GM12864 (cell line): ENCODE measurements at regions not wholly inside any gene's neighbourhood (a gene's known extent, or its start where the extent isn't known, plus 50 kb on each side); places are given as distances from the start of the nearest gene placed in this dataset.
"Not testable (repeated sequence)": the region's sequence is repeated elsewhere in the genome, so short reads cannot be mapped to it uniquely, and the experiment has no call there.

Source experiments
- DNase-seq: peaks from one replicate; pipeline ENCODE4 v3.0.0-alpha.2; 2011; ENCODE audit warnings: low read depth
- H3K4me3 ChIP-seq: 2 replicates; pipeline ENCODE4 v1.5.1; 2011; ENCODE audit warnings: mild to moderate bottlenecking, low read depth, low read length, control low read depth
- TF ChIP-seq, protein P1 (sequence below): IDR thresholded peaks from 2 replicates; pipeline ENCODE4 v1.5.1; 2011; ENCODE audit warnings: low read depth, mild to moderate bottlenecking, moderate library complexity, low read length, control low read depth, inconsistent platforms; ENCODE audit errors: missing control alignments

GRCh38 chr7:86995052-86995725, 64.3 kb downstream of the ELAPOR2 start:
- TF ChIP-seq, protein P1, sequence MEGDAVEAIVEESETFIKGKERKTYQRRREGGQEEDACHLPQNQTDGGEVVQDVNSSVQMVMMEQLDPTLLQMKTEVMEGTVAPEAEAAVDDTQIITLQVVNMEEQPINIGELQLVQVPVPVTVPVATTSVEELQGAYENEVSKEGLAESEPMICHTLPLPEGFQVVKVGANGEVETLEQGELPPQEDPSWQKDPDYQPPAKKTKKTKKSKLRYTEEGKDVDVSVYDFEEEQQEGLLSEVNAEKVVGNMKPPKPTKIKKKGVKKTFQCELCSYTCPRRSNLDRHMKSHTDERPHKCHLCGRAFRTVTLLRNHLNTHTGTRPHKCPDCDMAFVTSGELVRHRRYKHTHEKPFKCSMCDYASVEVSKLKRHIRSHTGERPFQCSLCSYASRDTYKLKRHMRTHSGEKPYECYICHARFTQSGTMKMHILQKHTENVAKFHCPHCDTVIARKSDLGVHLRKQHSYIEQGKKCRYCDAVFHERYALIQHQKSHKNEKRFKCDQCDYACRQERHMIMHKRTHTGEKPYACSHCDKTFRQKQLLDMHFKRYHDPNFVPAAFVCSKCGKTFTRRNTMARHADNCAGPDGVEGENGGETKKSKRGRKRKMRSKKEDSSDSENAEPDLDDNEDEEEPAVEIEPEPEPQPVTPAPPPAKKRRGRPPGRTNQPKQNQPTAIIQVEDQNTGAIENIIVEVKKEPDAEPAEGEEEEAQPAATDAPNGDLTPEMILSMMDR, result no peak
- DNase-seq, result no peak
- H3K4me3 ChIP-seq, result no peak overlapping the region

DNA sequence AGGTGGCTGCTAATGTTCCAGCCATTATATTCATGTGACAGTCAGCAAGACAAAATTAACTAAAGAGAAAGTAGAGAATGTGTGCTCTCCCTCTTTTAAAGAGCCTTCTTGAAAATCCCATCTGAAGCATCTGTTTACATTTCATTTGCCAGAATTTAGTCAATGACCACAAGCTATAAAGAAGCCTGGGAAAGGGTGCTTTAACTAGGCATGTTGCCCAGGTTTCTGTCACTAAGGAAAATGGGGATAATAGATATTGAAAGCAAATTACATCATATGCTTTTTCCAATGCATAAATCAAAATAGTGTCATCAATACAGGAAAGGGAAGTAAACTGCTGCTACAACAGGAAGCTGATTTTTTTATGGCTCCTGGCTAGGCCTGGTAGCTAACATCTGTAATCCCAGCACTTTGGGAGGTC, 67.7 kb downstream of the ELAPOR2 start:
- no peak overlapping the region for H3K4me3 ChIP-seq
- TF ChIP-seq, protein P1, result no peak
- DNase-seq, result no peak

GRCh38 chr7:86991093-86991769, 68.2 kb downstream of the ELAPOR2 start:
- no peak overlapping the region for H3K4me3 ChIP-seq
- DNase-seq, result no peak
- TF ChIP-seq, protein P1, result no peak

- TF ChIP-seq, protein P1, result no peak
- H3K4me3 ChIP-seq, result no peak overlapping the region
- DNase-seq, result no peak
Observed at GRCh38 chr7:86989407-86989806, 70.0 kb downstream of the ELAPOR2 start.

GRCh38 chr7:86987834-86988233, 71.6 kb downstream of the ELAPOR2 start:
- not testable (repeated sequence) for DNase-seq, H3K4me3 ChIP-seq

- DNase-seq, H3K4me3 ChIP-seq: not testable (repeated sequence)
Observed at GRCh38 chr7:86987358-86987757, 72.1 kb downstream of the ELAPOR2 start.

- H3K4me3 ChIP-seq, DNase-seq: not testable (repeated sequence)
Observed at GRCh38 chr7:86985342-86985741, 74.1 kb downstream of the ELAPOR2 start.

GRCh38 chr7:86983654-86984053, 75.8 kb downstream of the ELAPOR2 start:
- not testable (repeated sequence) for DNase-seq, H3K4me3 ChIP-seq

- not testable (repeated sequence) for DNase-seq, H3K4me3 ChIP-seq
Observed at GRCh38 chr7:86981937-86982336, 77.5 kb downstream of the ELAPOR2 start.
